ENCODE measurements at regions not wholly inside any gene's neighbourhood (a gene's known extent, or its start where the extent isn't known, plus 50 kb on each side); places are given as distances from the start of the nearest gene placed in this dataset.
"Not testable (repeated sequence)": the region's sequence is repeated elsewhere in the genome, so short reads cannot be mapped to it uniquely, and the experiment has no call there.

DNA sequence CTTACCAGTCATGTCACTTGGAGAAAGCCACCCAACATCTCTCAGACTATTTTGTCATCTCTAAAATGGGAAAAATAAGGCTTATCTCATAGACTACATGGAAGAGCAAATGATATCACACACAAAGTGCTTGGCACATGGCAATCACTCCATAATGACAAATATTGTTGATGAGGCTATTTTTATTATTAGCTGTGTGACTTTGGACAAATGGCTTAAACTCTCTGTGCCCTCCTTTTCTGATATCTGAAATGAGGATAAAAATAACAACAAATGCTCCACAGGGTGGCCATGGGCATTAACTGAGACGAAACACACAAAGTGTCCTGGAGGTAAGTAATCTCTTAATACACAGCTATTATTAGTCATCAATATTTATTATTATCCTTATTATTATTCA lies 125.5 kb upstream of the HAND1 start:
- intact Hi-C loops (cut with DNase I): loop anchor here in 1 of 3 donors (10.0 kb wide), 1 partner anchor 139 kb away; no protein-coding TSS in a partner anchor
- no peak for FAIRE-seq

DNA sequence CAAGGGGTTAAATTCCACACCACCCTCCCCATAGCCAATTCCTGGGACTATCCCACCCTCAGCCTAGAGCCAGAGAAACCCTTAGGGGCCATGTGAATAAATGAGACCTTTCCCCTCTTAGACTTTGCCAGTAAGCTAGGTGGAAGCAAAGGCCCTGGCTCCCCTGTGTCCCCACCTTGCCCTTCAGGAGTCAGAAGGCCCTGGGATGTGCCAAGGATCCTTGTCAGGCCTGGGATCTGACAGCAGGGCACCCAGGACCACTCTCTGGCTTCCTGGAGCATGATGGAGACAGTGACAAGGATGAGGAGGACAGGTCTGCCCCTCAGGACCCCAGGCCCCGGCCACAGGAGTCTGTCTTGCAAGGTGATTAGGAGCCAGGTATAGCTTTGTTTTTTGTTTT lies 125.0 kb upstream of the HAND1 start:
- 78 to 83% methylated on average over 1 of the region's 1 CpG for WGBS, 2 donors
- ATAC-seq: no peak
- FAIRE-seq: no peak

More for the DNA sequence above, 125.5 kb upstream of the HAND1 start:
- DNase-seq (no peak), ATAC-seq (no peak)
- Histone ChIP-seq H3K4me1 (no peaks in the 10 kb centered on the region), H3K36me3 (no peaks in the 10 kb centered on the region), H3K9me3 (no peaks in the 10 kb centered on the region), H3K27me3 (peaks cover 0 to 3% (median 0%) of the 10 kb centered on the region in 4 donors), H3K27ac (no peak overlapping the region), H3K4me3 (no peak overlapping the region)
- WGBS, 2 donors: 60 to 72% methylated on average over 1 of the region's 1 CpG
- TF ChIP-seq CTCF (IDR thresholded peaks at IDR 0.05): no peak

DNA sequence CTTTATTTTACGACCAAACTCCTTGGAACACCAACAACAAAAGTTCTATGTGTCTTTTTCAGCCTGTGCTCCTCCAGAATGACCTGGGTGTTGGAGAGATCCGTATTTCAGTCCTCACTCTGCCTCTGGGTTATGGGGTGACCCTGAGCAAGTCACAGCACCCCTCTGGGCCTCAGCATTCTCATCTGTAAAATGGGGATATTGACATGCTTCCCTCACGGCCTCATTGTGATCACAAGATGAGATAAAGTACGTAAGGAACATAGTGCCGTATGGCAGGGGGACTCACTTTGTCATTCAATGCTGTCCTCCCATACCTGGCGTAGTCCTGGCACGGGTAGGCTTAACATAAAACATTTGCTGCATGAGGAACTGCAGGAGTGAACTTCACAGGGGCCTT lies 123.0 kb upstream of the HAND1 start:
- H3K4me1 ChIP-seq: no peaks in the 10 kb centered on the region
- ATAC-seq (no peak), FAIRE-seq (no peak), DNase-seq (no peak)
- TF ChIP-seq CTCF (IDR thresholded peaks at IDR 0.05): no peak
- H3K27me3 ChIP-seq: peaks cover 0 to 3% (median 0%) of the 10 kb centered on the region in 4 donors
- no peaks in the 10 kb centered on the region for H3K36me3 ChIP-seq
- WGBS, 2 donors: 66 to 73% methylated on average over 7 of the region's 7 CpGs
- intact Hi-C loops (cut with DNase I): loop anchor here in 1 of 3 donors (10.0 kb wide), 1 partner anchor 136 kb away; no protein-coding TSS in a partner anchor
- no peaks in the 10 kb centered on the region for H3K9me3 ChIP-seq
- H3K27ac ChIP-seq: no peak overlapping the region
- no peak overlapping the region for H3K4me3 ChIP-seq

More for the DNA sequence above, 125.0 kb upstream of the HAND1 start:
- no peak overlapping the region for H3K27ac ChIP-seq
- intact Hi-C loops (cut with DNase I): loop anchor here in 1 of 3 donors (10.0 kb wide), 1 partner anchor 138 kb away; no protein-coding TSS in a partner anchor
- H3K4me1 ChIP-seq: no peaks in the 10 kb centered on the region
- H3K36me3 ChIP-seq: no peaks in the 10 kb centered on the region
- DNase-seq: no peak
- H3K27me3 ChIP-seq: peaks cover 0 to 3% (median 0%) of the 10 kb centered on the region in 4 donors
- no peak overlapping the region for H3K4me3 ChIP-seq
- H3K9me3 ChIP-seq: no peaks in the 10 kb centered on the region
- no peak for TF ChIP-seq CTCF (IDR thresholded peaks at IDR 0.05)

DNA sequence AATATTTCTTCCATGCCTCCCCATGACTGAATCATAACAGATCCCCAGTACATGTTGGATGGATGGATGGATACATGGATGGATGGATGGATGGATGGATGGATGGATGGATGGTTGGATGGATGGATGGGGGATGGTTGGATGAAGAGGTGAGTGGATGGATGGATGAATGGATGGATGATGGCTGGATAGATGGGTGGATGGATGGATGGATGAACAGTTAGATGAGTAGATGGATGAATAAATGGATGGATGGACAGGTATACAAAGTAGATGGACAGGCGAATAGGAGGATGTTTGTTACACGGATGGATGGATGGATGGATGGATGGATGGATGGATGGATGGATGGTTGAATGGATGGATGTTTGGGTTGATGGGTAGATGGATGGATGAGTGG lies 120.0 kb upstream of the HAND1 start:
- TF ChIP-seq CTCF (IDR thresholded peaks at IDR 0.05): no peak
- 57 to 77% methylated on average over 2 of the region's 2 CpGs for WGBS, 2 donors
- DNase-seq (no peak), FAIRE-seq (no peak), ATAC-seq (no peak)
- no peaks in the 10 kb centered on the region for H3K9me3 ChIP-seq
- H3K27me3 ChIP-seq: no peaks in the 10 kb centered on the region
- intact Hi-C loops (cut with DNase I): no loop called here
- no peaks in the 10 kb centered on the region for H3K4me1 ChIP-seq
- no peak overlapping the region for H3K4me3 ChIP-seq
- no peaks in the 10 kb centered on the region for H3K36me3 ChIP-seq
- no peak overlapping the region for H3K27ac ChIP-seq

- ATAC-seq; H3K9me3 ChIP-seq; H3K4me1 ChIP-seq; H3K27me3 ChIP-seq; FAIRE-seq; H3K27ac ChIP-seq; intact Hi-C loops (cut with DNase I); H3K4me3 ChIP-seq; DNase-seq; H3K36me3 ChIP-seq: not testable (repeated sequence)
- 67 to 74% methylated on average over 5 of the region's 5 CpGs for WGBS, 2 donors
These were observed 118.8 kb upstream of the HAND1 start for GRCh38 chr5:154596844-154597243.
